Hepatic stellate cell (primary cell): ENCODE measurements at regions not wholly inside any gene's neighbourhood (a gene's known extent, or its start where the extent isn't known, plus 50 kb on each side); places are given as distances from the start of the nearest gene placed in this dataset.
"Not testable (repeated sequence)": the region's sequence is repeated elsewhere in the genome, so short reads cannot be mapped to it uniquely, and the experiment has no call there.

Experiments used
- DNase-seq: peaks from one replicate; pipeline ENCODE4 v3.0.0; 2011; ENCODE audit warnings: low spot score

DNA sequence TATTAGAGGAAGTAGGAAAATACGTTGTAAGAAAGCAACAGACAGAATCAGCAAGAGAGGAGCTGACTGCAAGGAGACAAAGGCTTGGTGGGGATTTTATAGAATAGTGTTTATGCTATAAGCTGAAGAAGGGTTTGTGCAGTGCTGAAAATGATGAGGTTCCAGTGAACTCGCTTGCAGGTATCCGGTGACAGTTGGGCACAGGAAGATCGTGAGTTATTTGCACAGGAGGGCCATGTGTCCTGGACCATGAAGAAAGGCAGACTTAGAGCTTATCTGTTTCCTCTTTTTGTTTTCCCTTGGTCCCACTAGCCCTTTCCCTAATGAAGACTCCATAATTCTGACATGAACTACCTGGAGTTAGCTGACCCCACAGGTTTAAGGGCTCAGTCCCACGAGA is 61.4 kb downstream of the NXNL2 start:
- DNase-seq: no peak

DNA sequence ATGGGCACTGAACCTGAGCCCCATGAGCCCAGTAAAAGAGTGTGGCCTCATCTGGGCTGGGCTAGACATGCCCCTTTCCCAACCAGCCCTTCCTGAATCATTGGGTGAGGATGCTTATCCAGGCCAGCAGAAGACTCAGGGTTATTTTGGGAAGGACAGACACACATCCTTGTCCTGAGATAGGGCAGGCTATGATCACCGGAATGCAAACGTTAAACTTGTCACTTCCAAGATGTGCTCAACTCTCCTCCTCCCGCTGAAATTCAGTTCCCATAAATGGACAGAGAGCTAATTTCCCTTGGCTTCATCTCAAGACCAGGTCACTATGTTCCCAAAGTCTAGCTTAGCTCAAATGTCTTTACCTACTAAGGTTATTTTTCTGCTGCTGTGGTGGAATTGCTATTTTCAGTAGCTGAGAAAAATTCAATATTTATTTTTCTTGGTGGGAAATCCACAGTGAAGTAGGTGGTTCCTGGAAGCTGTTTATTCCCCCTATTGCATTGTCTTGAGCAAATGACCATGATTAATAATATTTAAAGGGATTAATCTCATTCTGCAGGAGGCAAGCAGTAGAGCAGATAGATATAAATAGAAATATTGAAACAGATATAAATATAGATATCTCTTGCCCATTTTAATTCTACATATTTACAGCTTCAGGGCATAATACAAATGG is 70.0 kb downstream of the NXNL2 start:
- no peak for DNase-seq

DNA sequence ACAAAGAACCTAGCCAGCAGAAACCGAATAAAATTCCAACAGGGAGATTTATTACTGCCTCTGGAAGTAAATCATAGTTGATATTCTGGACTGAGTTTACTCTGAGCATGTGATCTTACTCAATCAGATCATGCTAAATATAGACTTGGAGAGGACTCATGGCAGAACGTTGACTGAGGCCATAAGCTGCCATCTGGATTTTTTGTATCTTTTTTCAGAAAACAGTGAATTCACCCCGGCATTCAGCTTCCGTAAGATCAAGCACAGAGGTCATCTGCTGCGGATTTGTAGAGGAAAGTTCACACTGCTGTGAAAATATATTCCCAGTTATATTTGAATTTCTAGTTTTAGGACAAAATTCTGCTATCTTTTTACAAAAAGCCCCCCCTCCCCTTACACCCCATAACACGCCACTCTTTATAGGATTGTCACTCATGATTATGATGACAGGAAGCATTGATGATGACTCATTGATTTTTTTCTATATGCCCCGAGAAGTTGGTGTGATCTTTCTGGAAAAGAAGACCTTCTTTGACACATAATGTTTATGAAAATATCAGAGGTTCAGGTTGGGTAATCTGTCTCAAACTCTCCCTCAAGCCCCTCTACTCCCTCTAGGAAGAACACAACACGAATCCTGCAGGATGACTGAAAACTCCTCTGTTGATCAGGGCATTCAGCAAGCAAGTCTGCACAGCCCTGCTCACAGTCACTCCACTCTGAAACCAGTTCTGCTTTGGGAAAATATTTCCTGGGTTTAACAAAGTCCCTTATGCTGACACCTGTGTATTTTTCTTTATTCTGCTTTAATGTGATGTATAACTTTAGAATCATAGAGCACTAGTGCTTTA is 70.8 kb downstream of the NXNL2 start:
- DNase-seq: no peak

DNA sequence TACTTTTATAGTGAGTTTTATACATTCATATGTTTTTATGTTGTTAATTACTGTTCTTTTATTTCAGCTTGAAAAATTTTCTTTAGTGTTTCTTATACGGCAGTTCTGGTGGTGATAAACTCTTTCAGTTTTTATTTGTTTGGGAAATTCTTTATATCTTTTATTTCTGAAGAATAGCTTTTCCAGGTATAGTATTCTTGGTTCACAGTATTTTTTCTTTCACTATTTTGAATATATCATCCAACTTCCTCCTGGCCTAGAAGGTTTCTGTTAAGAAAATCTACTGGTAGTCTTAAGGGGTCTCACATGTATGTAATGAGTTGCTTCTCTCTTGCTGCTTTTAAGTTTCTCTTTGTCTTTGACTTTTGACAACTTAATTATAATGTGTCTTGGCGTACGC is 79.4 kb downstream of the NXNL2 start:
- DNase-seq: no peak

GRCh38 chr9:88623698-88624097 is 88.7 kb downstream of the NXNL2 start:
- no peak for DNase-seq

DNA sequence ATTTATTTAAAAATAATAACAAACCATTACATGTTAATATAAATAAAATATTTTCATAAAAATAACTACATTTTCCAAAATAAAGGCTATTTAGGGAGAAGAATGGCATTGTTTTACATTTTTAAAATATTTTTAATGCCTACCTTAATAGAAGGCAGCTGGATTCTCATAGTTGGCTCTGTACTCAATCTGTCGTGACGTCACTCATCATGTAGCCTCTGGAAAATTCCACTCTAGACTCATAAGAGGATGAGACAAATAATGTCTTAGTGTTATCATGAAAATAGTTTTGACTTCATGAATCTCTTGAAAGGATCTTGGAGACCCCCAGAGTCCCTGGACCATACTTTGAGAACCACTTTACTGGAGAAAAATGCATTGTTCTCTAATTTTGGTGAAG is 93.1 kb downstream of the NXNL2 start:
- DNase-seq: no peak

GRCh38 chr9:88628811-88629210 is 93.8 kb downstream of the NXNL2 start:
- DNase-seq: no peak

DNA sequence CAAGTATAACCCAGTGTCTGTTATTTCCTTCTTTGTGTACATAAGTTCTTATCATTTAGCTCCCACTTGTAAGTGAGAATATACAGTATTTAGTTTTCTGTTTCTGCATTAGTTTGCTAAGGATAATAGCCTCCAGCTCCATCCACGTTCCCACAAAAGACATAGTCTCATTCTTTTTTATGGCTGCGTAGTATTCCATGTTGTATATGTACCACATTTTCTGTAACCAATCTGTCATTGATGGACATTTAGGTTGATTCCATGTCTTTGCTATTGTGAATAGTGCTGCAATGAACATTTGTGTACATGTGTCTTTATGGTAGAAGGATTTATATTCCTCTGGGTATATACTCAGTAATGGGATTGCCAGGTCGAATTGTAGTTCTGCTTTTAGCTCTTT is 95.6 kb downstream of the NXNL2 start:
- not testable (repeated sequence) for DNase-seq

GRCh38 chr9:88635151-88635550 is 100.2 kb downstream of the NXNL2 start:
- DNase-seq: no peak

- DNase-seq: no peak
Observed at GRCh38 chr9:88641456-88642240, 106.7 kb downstream of the NXNL2 start.

DNA sequence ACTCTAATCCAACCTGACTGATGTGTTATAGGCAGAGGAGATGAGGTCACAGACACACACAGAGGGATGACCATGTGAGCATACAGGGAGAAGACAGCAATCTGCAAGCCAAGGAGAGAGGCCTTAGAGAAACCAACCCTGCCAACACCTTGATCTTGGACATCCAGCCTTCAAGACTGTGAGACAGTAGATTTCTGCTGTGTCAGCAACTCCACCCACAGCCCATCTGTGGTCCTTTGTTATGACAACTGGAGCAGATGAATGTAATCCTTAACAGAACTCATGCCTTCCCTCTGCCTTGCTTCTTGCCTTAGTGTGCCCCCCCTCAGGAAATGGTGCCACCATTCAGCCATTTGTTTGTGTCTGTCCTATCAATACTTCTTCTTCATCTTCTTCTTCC is 107.4 kb downstream of the NXNL2 start:
- DNase-seq: no peak

- no peak for DNase-seq
Observed at GRCh38 chr9:88643931-88644330, 109.0 kb downstream of the NXNL2 start.

DNA sequence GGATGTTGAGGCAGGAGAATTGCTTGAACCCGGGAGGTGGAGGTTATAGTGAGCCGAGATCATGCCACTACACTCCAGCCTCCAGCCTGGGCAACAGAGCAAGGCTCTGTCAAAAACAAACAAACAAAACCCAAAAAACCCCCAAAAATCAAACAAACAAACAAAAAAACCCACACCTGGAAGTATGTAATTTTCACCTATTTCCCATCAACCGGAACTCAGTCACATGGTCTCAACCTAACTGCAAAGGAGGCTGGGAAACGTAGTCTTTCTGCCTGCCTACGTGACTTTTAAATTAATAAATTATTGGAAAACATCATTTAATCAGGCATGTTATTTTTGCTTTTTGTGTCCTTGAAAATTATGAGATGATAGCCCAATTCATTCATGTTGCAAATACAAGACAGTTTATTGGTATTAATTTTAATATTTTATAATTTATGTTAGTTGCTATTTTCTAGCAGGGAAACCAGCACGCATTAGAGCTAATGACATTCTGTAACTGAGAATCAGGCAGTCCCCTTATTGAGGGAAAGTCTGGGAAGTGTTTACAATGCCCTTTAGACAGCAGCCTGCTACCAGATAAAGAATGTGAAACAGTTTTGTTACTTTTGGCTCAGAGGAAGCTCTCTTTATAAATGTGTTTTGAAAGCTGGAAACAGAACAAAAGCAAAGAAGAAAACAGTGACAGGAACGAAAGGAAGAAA is 110.3 kb downstream of the NXNL2 start:
- no peak for DNase-seq

DNA sequence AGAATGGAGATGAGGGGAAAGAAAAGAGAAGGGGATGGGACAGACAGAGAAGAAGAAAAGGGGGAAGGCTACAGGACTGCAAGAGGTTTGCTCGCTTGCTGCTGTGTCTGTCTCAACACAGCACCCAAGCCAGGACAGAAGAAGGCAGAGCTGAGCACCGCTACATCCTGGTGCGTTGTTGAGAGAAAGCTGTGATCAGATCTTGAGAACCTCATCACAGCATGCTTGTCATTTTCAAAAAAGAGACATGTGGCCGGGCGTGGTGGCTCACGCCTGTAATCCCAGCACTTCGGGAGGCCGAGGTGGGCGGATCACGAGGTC is 110.9 kb downstream of the NXNL2 start:
- no peak for DNase-seq

GRCh38 chr9:88646539-88647300 is 111.7 kb downstream of the NXNL2 start:
- DNase-seq: no peak

DNA sequence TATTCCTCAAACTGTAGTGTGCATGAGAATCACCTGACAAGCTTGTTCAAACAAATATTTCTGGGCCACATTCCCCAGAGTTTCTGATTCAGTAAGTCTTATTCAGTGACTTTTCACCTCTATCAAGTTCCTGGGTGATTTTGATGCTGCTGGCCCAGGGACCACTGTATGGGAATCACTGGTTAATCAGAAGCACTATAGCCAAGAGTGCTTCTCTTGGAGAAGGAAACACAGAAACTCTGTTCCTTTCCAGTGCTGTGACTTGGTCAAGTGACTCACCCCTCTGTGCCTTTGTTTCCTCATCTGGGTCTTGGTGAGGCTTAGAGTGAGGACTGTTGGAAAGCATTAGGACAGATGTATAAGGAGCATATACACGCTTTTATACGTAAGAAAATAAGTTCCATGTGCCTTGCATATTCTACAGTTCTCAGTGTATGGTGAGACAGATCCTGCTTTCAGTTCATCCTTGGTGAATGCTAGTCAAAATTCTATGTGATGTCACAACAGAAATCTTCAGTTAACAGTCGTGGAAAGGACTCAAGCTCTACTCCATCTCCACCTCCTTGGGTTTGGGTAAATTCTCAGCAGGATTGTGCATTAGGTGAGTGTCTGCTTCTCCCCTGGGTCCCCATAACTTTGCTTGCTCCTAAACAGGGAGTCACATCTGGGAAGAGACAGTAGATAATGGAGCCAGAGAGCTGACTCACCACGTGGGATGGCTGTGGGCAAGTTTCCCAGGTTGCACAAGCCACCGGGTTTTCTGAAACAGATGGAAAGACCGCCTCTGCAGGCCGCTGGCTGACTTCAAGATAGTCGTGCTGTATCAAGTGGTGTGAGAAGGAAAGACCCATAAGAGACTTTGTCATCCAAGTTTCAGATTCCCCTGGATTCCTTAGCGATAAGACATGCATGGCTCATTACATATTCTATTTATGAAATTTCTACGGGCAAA is 117.0 kb downstream of the NXNL2 start:
- DNase-seq: peak; percentile 89

- DNase-seq: no peak
Observed at GRCh38 chr9:88652876-88653275, 117.9 kb downstream of the NXNL2 start.

GRCh38 chr9:88653406-88653805 is 118.4 kb downstream of the NXNL2 start:
- no peak for DNase-seq

GRCh38 chr9:88653911-88654310 is 118.9 kb downstream of the NXNL2 start:
- no peak for DNase-seq

DNA sequence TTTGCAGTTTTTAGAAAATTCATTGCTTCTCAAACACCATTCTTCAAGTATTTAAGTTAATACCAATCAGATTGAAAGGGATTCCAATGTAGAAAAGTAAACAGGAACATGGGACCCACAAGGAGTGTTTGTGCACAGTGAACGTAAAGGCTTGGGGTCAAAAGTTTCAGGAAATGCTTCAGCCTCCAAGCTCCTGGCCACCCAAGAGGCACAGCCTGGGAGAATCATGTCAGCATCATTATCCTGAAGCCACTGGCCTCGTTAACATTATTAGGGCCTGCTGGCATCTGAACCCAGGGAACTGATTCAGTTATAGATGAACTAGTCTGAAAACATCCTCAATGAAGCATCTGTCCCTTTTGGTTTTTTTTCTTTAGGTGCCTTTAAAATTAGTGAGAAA is 122.9 kb downstream of the NXNL2 start:
- DNase-seq: no peak
